Spleen (tissue), 7 donors: ENCODE measurements at regions not wholly inside any gene's neighbourhood (a gene's known extent, or its start where the extent isn't known, plus 50 kb on each side); places are given as distances from the start of the nearest gene placed in this dataset.

Experiments
- POLR2A ChIP-seq, 3 donors: fragments of 450-650 bp; IDR thresholded peaks; one replicate each; pipeline ENCODE4 v1.5.1; 2017; ENCODE audit warnings: antibody characterized with exemption in 3 of 3, mild to moderate bottlenecking in 1 of 3
- TF ChIP-seq, protein P1 (sequence below), 11 experiments: fragments of 200-600 bp in 7 of 11; fragments of 450-650 bp in 4 of 11; sonication (generic) in 4 of 11; IDR thresholded peaks in 8 of 11; conservative IDR thresholded peaks in 3 of 11; 1 replicate in 7 of 11; 2 replicates in 4 of 11; pipeline versions ENCODE4 v1.4.0 to v1.8.0; 2016 to 2021; ENCODE audit warnings: antibody characterized with exemption in 11 of 11, inconsistent platforms in 4 of 11, mild to moderate bottlenecking in 1 of 11
- donor health status: DM: no; HTN: no; CAD: no; lungs with moderate emphysema.
- donor health status: DM: no; HTN: no; CAD: no.
- donor health status: DM: no; HTN: no; CAD: no.

DNA sequence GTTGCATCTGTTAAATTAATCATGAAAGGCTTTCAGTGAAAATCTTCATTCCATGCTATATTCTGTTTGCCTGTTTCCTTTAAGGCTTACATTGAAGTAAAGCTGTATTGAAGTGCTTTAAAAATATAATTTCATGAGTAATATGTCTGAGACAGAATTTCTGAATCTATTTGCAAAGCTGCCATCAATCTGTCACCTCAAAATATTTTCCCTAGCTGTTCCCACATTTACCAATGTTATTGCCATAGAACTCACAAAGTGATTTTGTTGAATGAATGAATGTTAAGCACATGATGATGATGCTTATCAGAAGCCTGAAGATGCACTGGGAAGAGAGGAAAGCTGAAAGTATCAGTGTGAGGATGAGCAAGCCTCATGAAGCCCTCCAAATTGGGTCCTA lies 115.8 kb downstream of the NHLRC3 start:
- TF ChIP-seq, protein P1, sequence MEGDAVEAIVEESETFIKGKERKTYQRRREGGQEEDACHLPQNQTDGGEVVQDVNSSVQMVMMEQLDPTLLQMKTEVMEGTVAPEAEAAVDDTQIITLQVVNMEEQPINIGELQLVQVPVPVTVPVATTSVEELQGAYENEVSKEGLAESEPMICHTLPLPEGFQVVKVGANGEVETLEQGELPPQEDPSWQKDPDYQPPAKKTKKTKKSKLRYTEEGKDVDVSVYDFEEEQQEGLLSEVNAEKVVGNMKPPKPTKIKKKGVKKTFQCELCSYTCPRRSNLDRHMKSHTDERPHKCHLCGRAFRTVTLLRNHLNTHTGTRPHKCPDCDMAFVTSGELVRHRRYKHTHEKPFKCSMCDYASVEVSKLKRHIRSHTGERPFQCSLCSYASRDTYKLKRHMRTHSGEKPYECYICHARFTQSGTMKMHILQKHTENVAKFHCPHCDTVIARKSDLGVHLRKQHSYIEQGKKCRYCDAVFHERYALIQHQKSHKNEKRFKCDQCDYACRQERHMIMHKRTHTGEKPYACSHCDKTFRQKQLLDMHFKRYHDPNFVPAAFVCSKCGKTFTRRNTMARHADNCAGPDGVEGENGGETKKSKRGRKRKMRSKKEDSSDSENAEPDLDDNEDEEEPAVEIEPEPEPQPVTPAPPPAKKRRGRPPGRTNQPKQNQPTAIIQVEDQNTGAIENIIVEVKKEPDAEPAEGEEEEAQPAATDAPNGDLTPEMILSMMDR (IDR thresholded peaks at IDR 0.05 in 8 of 11, conservative IDR thresholded peaks at IDR 0.05 in 3 of 11) = no peak
- TF ChIP-seq POLR2A (IDR thresholded peaks at IDR 0.05) = no peak
